ENCODE measurements at regions not wholly inside any gene's neighbourhood (a gene's known extent, or its start where the extent isn't known, plus 50 kb on each side); places are given as distances from the start of the nearest gene placed in this dataset.
A peak's percentile ranks its signal among the peaks of the same experiment; 100 is the strongest.
"Not testable (repeated sequence)": the region's sequence is repeated elsewhere in the genome, so short reads cannot be mapped to it uniquely, and the experiment has no call there.

DNA sequence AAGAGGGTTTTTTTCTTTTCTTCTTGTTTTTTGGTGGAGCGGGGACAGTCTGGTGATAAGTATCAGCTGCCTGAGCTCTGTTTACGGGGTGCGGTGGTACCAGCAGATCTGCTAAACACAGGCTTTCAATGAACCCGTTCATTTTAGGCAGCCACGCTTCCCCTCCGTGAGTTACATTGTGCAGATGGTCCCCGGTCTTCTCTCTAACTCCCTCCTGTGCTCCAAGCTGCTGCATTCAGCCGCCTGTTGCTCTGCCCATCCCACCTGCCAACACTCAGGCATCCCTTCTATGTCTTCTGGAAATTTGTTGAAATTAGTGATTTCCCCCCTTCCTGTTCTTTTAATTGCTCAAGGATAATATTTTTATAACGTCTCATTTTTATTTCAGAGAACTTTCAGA is 82.1 kb upstream of the ELAC2 start:
- TF ChIP-seq, protein P1, sequence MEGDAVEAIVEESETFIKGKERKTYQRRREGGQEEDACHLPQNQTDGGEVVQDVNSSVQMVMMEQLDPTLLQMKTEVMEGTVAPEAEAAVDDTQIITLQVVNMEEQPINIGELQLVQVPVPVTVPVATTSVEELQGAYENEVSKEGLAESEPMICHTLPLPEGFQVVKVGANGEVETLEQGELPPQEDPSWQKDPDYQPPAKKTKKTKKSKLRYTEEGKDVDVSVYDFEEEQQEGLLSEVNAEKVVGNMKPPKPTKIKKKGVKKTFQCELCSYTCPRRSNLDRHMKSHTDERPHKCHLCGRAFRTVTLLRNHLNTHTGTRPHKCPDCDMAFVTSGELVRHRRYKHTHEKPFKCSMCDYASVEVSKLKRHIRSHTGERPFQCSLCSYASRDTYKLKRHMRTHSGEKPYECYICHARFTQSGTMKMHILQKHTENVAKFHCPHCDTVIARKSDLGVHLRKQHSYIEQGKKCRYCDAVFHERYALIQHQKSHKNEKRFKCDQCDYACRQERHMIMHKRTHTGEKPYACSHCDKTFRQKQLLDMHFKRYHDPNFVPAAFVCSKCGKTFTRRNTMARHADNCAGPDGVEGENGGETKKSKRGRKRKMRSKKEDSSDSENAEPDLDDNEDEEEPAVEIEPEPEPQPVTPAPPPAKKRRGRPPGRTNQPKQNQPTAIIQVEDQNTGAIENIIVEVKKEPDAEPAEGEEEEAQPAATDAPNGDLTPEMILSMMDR (conservative IDR thresholded peaks at IDR 0.05; ENCODE audit: control insufficient read depth, insufficient read depth, low read depth, low read length): no peak
- no peak for DNase-seq (ENCODE audit: low read depth)
- H3K4me3 ChIP-seq (ENCODE audit: control insufficient read depth, low read depth, low read length): no peak overlapping the region

DNA sequence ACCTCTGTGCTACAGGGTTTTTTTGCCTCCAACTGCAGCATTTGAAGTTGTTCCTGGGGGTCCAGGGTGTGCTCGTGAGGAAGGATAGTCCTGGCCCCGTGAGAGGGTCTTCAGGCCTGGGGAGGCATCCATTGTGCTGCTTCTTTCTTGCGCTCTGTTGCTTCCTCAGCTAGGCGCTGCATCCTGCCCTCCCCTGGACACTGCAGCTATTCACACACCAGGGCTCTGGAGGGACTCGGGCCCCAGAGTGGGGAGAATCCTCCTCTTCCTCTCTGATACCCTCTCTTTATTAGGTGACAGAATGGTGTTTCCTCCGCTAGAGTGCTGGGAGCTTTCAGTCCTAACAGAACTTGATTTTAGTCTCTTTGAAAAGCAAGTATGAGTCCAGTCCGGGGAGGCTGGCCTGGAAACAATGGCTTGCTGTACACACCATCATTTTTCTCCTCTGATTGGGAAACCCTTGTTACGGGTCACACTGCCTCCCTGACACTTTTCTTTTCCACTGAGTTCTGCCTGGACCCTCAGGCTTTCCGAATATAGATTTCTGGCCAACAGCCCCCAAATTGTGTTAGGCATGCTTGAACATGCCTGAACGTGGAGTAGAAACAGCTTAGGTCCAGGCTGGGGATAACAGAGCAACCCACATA is 81.4 kb upstream of the ELAC2 start:
- DNase-seq (ENCODE audit: low read depth): no peak
- no peak overlapping the region for H3K4me3 ChIP-seq (ENCODE audit: control insufficient read depth, low read depth, low read length)
- TF ChIP-seq, protein P1 (conservative IDR thresholded peaks at IDR 0.05; ENCODE audit: control insufficient read depth, insufficient read depth, low read depth, low read length): no peak

DNA sequence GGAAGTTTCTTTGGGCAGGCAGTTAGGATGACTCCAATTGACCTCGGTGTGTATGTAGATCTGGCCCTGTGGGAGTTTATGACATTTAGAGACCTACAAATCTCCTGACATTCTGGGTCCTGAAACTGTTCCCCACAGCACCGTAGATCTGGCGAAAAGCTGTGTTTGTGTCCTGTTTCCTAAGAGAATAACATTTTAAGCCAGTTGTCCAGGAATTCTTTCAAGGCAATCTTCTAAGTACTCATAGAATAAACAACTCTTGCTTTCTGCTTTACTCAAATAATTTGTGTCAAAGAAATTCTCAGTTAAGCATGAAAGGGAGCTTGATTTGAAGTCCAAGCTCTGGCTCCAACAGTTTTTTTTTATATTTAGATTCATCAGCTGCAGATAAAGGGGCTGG is 78.5 kb upstream of the ELAC2 start:
- TF ChIP-seq, protein P1 (conservative IDR thresholded peaks at IDR 0.05; ENCODE audit: control insufficient read depth, insufficient read depth, low read depth, low read length): no peak
- DNase-seq (ENCODE audit: low read depth): no peak
- no peak overlapping the region for H3K4me3 ChIP-seq (ENCODE audit: control insufficient read depth, low read depth, low read length)

DNA sequence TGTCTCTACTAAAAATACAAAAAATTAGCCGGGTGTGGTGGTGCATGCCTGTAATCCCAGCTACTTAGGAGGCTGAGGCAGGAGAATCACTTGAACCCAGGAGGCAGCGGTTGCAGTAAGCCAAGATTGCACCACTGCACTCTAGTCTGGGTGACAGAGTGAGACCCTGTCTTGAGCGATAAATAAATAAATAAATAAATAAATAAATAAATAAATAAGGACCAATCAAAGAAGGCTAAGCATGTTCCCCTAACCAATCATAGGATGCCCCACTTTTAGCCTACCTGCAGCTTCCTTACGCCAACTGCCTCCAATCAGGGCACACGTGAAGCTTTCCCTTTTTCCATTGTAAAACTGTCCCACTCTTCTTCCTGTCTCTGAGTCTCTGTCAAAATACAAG is 74.2 kb upstream of the ELAC2 start:
- not testable (repeated sequence) for DNase-seq (ENCODE audit: low read depth); H3K4me3 ChIP-seq (ENCODE audit: control insufficient read depth, low read depth, low read length)

DNA sequence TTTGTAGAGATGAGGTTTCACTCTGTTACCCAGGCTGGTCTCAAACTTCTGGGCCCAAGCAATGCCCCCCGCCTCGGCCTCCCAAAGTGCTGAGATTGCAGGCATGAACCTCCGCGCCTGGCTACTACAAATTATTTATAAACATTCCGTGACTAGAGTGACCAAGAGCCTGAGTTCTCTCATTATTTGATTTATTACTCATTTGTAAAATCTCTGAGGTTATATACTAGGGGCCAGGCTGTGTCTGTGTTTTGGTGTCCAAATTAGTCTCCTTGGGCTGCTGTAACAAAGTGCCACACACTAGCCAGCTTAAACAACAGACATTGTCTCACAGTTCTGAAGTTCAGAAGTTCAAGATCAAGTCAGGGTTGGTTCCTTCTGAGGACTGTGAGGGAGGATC is 70.8 kb upstream of the ELAC2 start:
- H3K4me3 ChIP-seq (ENCODE audit: control insufficient read depth, low read depth, low read length): no peak overlapping the region
- TF ChIP-seq, protein P1 (conservative IDR thresholded peaks at IDR 0.05; ENCODE audit: control insufficient read depth, insufficient read depth, low read depth, low read length): no peak
- DNase-seq (ENCODE audit: low read depth): no peak

DNA sequence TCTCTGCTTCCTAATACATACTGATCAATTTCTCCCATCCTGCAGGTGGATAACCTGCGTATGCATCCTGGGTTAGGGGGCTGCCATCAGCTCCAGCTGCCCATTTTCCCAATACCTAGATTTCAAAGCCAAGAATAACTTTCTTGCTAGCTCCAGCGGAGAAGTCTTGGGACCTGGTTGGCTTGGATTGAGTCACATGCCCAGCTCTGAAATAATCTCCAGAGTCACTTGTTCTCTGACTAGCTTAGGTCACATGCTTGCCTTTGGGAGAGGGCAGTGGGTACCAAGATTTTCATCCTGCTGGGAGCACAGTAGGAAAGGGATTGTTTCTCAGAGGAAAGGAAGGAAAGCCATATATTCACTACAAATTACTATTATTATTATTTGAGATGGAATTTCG is 70.0 kb upstream of the ELAC2 start:
- H3K4me3 ChIP-seq (ENCODE audit: control insufficient read depth, low read depth, low read length): no peak overlapping the region
- TF ChIP-seq, protein P1 (conservative IDR thresholded peaks at IDR 0.05; ENCODE audit: control insufficient read depth, insufficient read depth, low read depth, low read length): no peak
- DNase-seq (ENCODE audit: low read depth): no peak

DNA sequence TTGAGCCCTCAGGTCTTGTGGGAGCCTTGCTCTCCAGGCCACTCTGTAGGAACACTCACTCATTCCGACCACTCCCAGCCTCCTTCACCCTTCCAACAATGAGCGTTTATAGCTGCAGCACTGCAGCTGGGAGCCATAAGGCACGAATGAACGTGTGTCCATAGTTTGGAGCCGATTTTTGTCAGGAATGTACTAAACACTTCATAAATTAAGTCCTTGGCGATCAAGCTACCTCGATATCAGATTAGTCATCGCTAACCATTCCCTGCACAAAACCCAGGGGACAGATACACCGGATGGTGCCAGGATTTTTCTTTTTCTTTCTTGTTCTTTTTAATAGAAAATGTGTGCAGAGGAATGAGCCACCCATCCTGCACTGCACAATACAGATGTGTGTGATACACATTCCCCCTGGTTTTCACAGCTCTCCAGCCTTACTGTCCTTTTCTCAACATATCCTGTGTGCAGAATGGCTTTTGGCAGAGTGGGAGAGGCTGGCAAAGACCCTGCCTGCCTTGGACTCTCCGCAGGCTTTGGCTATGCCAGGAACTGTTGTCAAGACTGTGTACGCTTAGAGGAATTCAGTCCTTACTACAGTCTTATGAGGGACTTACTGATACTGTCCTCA is 68.4 kb upstream of the ELAC2 start:
- TF ChIP-seq, protein P1 (conservative IDR thresholded peaks at IDR 0.05; ENCODE audit: control insufficient read depth, insufficient read depth, low read depth, low read length): no peak
- peak; percentile 86 for DNase-seq (ENCODE audit: low read depth)
- H3K4me3 ChIP-seq (ENCODE audit: control insufficient read depth, low read depth, low read length): no peak overlapping the region

Measured in fibroblast of mammary gland (primary cell).